ENCODE measurements at regions not wholly inside any gene's neighbourhood (a gene's known extent, or its start where the extent isn't known, plus 50 kb on each side); places are given as distances from the start of the nearest gene placed in this dataset.

DNA sequence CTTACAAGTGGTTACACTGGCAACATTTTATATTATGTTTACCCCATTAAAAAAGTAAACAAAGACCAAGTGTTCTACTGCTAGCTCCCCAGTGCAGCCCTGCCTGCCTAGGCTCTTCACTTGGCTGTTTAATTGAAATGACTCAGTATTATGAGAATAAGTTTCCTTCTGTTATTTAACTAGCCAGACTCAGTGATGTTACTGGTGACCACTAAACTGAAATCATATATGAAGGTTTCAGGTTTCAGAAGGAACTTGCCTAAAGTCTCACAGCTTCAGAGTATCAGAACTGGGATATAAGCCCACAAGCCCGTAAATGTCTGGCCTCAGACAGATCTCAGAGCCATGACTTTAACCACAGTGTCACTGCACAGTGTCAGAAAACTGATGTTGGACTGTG is 66.8 kb upstream of the EXOC4 start:
- TF ChIP-seq RAD21 (IDR thresholded peaks at IDR 0.05; ENCODE audit: low read depth) (no peak), POLR2A (IDR thresholded peaks at IDR 0.05; ENCODE audit: borderline replicate concordance, extremely low read depth, insufficient read depth, insufficient read length) (no peak), EZH2 (IDR thresholded peaks at IDR 0.05) (no peak)
- TF ChIP-seq, protein P1, sequence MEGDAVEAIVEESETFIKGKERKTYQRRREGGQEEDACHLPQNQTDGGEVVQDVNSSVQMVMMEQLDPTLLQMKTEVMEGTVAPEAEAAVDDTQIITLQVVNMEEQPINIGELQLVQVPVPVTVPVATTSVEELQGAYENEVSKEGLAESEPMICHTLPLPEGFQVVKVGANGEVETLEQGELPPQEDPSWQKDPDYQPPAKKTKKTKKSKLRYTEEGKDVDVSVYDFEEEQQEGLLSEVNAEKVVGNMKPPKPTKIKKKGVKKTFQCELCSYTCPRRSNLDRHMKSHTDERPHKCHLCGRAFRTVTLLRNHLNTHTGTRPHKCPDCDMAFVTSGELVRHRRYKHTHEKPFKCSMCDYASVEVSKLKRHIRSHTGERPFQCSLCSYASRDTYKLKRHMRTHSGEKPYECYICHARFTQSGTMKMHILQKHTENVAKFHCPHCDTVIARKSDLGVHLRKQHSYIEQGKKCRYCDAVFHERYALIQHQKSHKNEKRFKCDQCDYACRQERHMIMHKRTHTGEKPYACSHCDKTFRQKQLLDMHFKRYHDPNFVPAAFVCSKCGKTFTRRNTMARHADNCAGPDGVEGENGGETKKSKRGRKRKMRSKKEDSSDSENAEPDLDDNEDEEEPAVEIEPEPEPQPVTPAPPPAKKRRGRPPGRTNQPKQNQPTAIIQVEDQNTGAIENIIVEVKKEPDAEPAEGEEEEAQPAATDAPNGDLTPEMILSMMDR (IDR thresholded peaks at IDR 0.05 in 2 of 3, conservative IDR thresholded peaks at IDR 0.05 in 1 of 3; ENCODE audit: borderline replicate concordance in 1 of 3, insufficient read depth in 1 of 3, low read depth in 2 of 3, low read length in 2 of 3): no peak

Data from HCT116 (cell line).